GM18858 (cell line): ENCODE measurements at regions not wholly inside any gene's neighbourhood (a gene's known extent, or its start where the extent isn't known, plus 50 kb on each side); places are given as distances from the start of the nearest gene placed in this dataset.

Source experiments
- ATAC-seq: cut with Tn5 transposase; IDR thresholded peaks from one replicate; pipeline ENCODE4 v1.9.1; 2021; ENCODE audit not compliant: unreplicated experiment

DNA sequence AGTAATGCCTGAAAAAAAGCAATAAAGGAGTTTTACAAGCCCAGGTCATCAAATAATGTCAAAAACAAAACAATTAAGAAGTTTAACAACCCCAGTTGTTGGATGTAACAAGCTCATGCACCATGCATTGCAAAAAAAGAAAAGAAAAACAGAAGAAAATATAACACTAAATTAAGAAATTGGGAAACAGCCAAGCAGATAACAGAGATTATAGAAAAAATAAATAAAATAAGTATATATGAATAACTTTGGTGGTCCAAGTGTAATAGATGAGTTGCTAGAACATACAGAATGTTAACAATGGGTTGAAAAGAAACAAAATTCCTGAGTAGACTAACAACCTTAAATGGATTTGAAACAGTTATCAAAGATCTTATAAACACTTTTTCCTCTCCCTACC is 573.1 kb upstream of the SOX11 start:
- no peak for ATAC-seq

- no peak for ATAC-seq
Measured at GRCh38 chr2:5121121-5121520, 571.1 kb upstream of the SOX11 start.

GRCh38 chr2:5121642-5122041 is 570.5 kb upstream of the SOX11 start:
- no peak for ATAC-seq

- ATAC-seq, result no peak
Measured at GRCh38 chr2:5123582-5124196, 568.5 kb upstream of the SOX11 start.

- ATAC-seq, result no peak
Measured at GRCh38 chr2:5125017-5125730, 567.0 kb upstream of the SOX11 start.

DNA sequence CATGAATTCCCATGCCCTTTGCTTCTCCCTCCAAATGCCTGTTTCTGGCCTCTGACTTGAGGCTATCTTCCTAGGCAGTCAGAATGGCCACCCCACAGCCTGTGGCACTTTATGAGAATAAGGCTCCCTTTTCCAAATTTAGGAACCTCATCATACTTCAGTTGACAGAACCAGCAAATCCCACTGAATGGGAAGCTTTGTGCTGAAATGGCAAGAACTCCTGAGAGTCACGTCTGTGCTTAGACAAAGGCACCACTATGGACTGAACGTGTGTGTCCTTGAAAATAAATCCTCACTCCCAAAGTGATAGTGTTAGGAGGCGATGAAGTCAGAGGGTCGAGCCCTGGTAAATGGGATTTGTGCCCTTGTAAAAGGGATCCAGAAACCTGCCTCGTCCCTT is 559.9 kb upstream of the SOX11 start:
- no peak for ATAC-seq

- no peak for ATAC-seq
Measured at GRCh38 chr2:5140347-5140746, 551.8 kb upstream of the SOX11 start.

DNA sequence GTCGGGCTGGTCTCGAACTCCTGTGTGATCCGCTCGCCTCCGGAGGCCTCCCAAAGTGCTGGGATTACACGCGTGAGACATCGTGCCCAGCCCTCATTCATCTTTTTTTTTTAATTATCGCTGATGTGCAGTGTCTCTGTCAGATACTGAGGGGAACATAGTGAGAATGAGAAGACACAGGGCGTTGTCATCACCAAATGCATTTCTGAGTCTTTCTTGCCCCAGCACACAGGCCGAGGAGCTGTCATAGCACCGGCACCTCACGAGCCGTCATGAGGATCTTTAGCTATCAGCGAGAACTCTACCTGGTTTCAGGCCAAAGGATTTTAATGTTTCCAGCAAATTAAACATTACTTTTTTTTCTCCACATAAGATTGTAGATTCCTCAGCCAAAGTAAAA is 548.0 kb upstream of the SOX11 start:
- ATAC-seq, result no peak

GRCh38 chr2:5145053-5145452 is 547.1 kb upstream of the SOX11 start:
- ATAC-seq, result no peak

DNA sequence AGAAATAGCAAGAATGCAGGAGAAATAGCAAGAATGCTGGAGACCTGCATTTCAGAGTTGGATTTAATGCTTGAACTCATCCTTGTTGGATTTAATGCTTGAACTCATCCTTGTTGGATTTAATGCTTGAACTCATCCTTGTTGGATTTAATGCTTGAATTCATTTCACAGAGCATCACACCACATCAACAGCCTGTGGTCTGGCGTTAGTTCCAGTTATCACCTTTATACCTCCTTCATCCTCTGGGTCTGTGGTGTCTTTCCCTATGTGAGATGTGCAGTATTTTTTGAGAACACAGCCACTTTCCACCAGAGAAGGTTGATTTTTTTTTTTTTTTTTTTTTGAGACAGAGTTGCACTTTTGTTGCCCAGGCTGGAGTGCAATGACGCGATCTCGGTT is 546.4 kb upstream of the SOX11 start:
- no peak for ATAC-seq

DNA sequence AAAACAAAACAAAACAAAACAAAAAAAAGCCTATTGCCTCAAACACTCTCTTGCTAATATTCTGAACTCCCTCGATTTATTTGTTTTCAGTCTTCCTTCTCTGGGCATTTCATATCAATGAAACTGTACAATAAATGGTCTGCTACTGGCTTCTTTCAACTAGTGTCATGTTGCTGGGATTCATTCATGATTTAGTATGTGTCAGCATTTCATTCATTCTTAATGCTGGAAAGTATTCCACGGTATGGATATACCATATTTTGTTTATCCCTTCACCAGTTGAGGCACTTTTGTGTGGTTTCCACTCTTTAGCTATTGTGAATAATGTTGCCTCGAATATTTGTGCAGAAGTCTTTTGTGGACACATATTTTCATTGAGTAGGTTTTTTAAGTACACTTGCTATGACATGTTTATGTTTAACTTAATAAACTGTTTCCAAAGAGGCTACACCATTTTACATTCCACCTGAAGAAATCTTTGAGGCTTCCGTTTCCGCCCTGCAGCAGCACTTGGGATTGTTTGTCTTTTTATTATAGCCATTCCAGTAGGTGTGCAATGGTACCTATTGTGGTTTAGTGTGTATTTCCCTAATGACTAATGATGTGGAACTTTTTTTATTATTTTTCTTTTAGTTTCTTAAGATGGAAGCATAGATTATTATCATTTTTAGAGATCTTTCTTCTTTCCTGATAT is 543.6 kb upstream of the SOX11 start:
- no peak for ATAC-seq

GRCh38 chr2:5150871-5151270 is 541.3 kb upstream of the SOX11 start:
- no peak for ATAC-seq

- no peak for ATAC-seq
Measured at GRCh38 chr2:5164776-5165525, 527.2 kb upstream of the SOX11 start.

DNA sequence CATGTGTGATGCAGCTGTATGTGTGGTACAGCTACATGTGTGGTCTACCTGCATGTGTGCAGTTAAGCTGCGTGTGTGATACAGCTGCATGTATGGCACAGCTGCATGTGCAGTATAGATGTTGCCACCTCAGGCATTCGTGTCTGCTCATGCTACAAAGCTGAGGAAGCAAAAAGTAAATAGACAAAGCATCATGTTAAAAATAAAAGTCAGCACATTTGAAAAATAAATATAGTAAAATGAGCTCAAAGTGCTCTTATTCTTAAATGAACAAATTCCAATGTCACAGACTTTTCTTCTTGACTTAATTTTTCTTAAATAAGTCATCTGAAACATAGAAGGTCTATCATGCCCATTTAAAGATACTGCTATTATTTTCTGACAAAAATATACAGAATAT is 519.3 kb upstream of the SOX11 start:
- no peak for ATAC-seq

DNA sequence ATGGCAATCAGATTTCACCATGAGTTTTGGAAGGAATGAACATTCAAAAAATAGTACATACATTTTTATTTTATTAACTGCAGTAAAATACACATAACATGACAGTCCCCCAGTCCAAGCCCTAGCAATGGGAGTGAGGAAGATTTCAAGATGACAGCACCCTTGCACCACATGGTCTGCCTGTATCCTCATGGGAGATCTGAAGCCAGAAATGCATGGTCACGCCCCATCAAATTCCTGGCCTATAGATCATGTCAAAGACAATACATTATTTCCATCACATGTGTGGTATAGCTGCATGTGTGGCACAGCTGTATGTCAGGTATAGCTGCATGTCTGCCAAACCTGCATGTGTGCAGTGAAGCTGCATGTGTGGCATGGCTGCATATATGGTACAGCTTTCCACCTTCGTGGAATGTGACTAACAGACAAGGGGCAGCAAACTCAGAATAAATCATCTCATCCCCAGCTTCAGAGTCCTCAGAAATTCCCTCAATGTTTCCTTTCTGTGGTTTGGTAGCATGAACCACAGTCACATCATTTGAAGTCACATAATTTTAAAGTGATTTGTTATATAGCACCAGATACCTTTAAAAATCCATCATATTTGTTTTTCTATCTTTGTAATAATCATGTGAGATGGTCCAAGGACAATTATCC is 518.2 kb upstream of the SOX11 start:
- ATAC-seq, result no peak

DNA sequence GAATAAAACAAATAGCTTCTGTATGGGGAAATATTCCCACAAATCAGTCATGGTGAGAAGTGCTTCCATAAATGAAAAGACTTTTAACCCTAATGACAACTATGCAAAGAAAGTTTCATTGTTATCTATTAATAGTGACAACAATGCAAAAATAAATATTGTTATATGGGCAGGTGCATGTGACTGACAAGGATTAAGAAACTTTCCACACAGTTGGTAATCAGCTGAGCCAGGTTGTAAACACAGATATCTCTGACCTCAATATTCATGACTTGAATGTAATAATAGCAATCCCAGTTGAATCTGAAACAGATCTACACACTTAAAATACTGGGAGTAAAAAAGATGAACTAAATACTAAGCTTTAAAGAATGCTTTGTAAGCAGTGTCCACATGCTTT is 517.0 kb upstream of the SOX11 start:
- ATAC-seq, result no peak

GRCh38 chr2:5176764-5177163 is 515.4 kb upstream of the SOX11 start:
- no peak for ATAC-seq

- no peak for ATAC-seq
Measured at GRCh38 chr2:5183031-5183430, 509.2 kb upstream of the SOX11 start.

GRCh38 chr2:5187283-5187682 is 504.9 kb upstream of the SOX11 start:
- no peak for ATAC-seq

DNA sequence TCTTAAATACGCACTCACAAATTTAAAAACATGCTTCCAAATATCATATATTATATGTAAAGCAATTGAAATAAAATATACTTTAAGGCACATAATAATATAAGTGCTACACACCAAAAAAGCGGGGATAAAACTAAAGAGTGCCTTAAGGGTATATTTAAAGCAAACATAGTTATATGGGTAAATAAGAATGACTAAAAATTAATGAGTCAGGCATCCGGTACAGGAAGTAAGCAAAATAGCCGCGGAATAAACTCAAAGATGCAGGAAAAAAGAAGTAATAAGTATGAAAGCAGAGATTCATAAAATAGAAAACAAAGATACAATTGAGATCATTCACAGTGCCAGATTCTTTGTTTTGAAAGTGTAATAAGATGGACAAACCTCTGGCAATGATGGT is 503.5 kb upstream of the SOX11 start:
- ATAC-seq, result no peak

DNA sequence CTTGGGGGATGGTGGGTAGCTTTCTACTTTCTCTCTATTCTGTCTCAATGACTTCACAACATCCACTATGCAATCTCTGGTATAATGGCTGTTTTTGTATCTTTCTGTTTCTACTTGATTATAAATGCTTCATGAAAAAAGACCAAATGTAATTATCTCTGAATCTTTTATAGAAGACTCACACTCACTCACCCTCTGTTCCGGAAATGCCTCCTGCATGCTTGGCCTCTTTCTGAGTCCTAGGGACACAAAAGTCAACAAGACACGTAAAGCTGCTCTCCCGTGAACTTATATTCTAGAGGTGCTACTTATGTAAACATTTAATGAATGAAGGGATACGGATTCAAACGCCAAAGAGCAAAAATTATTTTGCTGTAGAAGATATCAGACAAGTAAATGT is 502.2 kb upstream of the SOX11 start:
- ATAC-seq, result no peak
